ENCODE measurements at regions not wholly inside any gene's neighbourhood (a gene's known extent, or its start where the extent isn't known, plus 50 kb on each side); places are given as distances from the start of the nearest gene placed in this dataset.

- WGBS (ENCODE audit: insufficient coverage, insufficient read length), result no CpG with 5 or more reads among the region's 4 CpGs
- H3K27me3 ChIP-seq (ENCODE audit: control insufficient read depth, insufficient read depth, low read length), result no peaks in the 10 kb centered on the region
- DNase-seq (ENCODE audit: low read depth, low spot score), result no peak
These were observed 77.4 kb upstream of the SULF2 start for GRCh38 chr20:47862574-47863240.

DNA sequence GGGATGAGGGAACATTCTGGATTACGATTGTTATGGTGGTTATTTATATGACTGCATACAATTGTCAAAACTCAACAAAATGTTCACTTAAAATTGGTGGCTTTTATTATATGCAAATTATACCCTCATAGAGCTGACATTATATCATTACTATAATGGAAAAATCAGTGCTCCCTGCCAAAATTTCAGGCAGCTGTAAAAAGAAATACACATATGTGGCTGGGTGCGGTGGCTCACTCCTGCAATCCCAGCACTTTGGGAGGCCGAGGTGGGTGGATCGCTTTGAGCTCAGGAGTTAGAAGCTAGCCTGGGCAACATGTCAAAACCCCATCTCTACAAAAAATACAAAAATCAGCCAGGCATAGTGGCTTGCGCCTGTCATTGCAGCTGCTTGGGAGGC, 75.8 kb upstream of the SULF2 start:
- Histone ChIP-seq H3K4me1 (ENCODE audit: control insufficient read depth, insufficient read depth, low read length) (no peaks in the 10 kb centered on the region), H3K9me3 (ENCODE audit: control insufficient read depth, insufficient read depth, low read length) (no peaks in the 10 kb centered on the region), H3K27me3 (ENCODE audit: control insufficient read depth, insufficient read depth, low read length) (no peaks in the 10 kb centered on the region), H3K27ac (ENCODE audit: low read length) (no peak overlapping the region), H3K36me3 (ENCODE audit: control insufficient read depth, insufficient read depth, low read length) (no peaks in the 10 kb centered on the region), H3K4me3 (ENCODE audit: low read length) (no peak overlapping the region)
- no CpG with 5 or more reads among the region's 5 CpGs for WGBS (ENCODE audit: insufficient coverage, insufficient read length)
- no peak for DNase-seq (ENCODE audit: low read depth, low spot score)

More at GRCh38 chr20:47862574-47863240, 77.4 kb upstream of the SULF2 start:
- H3K9me3 ChIP-seq (ENCODE audit: control insufficient read depth, insufficient read depth, low read length), result no peaks in the 10 kb centered on the region
- no peak overlapping the region for H3K4me3 ChIP-seq (ENCODE audit: low read length)
- H3K36me3 ChIP-seq (ENCODE audit: control insufficient read depth, insufficient read depth, low read length), result no peaks in the 10 kb centered on the region
- no peak overlapping the region for H3K27ac ChIP-seq (ENCODE audit: low read length)
- no peaks in the 10 kb centered on the region for H3K4me1 ChIP-seq (ENCODE audit: control insufficient read depth, insufficient read depth, low read length)

DNA sequence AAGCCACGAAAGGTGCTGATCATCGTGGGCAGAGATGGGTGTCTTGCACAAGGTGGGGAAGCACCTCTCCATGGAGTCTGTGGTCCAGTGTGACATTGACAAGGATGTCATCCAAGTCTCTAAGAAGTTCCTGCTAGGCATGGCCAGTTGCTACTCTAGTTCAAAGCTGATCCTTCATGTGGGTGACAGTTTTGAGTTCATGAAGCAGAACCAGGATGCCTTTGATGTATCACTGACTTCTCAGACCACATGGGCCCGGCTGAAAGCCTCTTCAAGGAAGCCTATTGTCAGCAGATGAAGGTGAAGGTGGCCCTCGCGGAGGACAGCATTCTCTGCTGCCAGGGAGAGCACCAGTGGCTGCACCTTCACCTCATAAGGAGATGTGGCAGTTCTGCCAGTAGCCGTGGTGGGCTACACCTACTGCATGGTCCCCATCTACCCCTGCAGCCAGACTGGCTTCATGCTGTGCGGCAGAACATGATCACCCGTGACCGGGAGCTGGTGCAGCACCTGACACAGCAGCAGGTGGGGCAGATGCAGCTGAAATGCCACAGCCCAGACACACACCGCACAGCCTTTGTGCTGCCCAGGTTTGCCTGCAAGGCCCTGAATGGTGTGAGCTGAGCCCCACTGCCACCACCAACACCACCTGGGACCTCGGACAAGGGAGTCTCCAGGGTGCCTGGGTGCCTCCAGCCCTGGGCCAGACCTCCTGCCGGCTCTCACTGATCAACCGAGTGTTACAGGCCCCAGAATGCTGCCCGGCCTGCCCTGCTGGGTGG, 75.0 kb upstream of the SULF2 start:
- H3K27ac ChIP-seq (ENCODE audit: low read length), result no peak overlapping the region
- H3K9me3 ChIP-seq (ENCODE audit: control insufficient read depth, insufficient read depth, low read length), result no peaks in the 10 kb centered on the region
- H3K4me1 ChIP-seq (ENCODE audit: control insufficient read depth, insufficient read depth, low read length), result no peaks in the 10 kb centered on the region
- no CpG with 5 or more reads among the region's 14 CpGs for WGBS (ENCODE audit: insufficient coverage, insufficient read length)
- H3K4me3 ChIP-seq (ENCODE audit: low read length), result no peak overlapping the region
- no peak for DNase-seq (ENCODE audit: low read depth, low spot score)
- H3K27me3 ChIP-seq (ENCODE audit: control insufficient read depth, insufficient read depth, low read length), result no peaks in the 10 kb centered on the region
- no peaks in the 10 kb centered on the region for H3K36me3 ChIP-seq (ENCODE audit: control insufficient read depth, insufficient read depth, low read length)

- Histone ChIP-seq H3K4me3 (ENCODE audit: low read length) (no peak overlapping the region), H3K36me3 (ENCODE audit: control insufficient read depth, insufficient read depth, low read length) (no peaks in the 10 kb centered on the region), H3K27me3 (ENCODE audit: control insufficient read depth, insufficient read depth, low read length) (no peaks in the 10 kb centered on the region), H3K9me3 (ENCODE audit: control insufficient read depth, insufficient read depth, low read length) (no peaks in the 10 kb centered on the region), H3K4me1 (ENCODE audit: control insufficient read depth, insufficient read depth, low read length) (no peaks in the 10 kb centered on the region), H3K27ac (ENCODE audit: low read length) (no peak overlapping the region)
- DNase-seq (ENCODE audit: low read depth, low spot score), result no peak
- no CpG with 5 or more reads among the region's 6 CpGs for WGBS (ENCODE audit: insufficient coverage, insufficient read length)
These were observed 74.0 kb upstream of the SULF2 start for GRCh38 chr20:47859278-47859677.

- Histone ChIP-seq H3K36me3 (ENCODE audit: control insufficient read depth, insufficient read depth, low read length) (no peaks in the 10 kb centered on the region), H3K27ac (ENCODE audit: low read length) (no peak overlapping the region), H3K27me3 (ENCODE audit: control insufficient read depth, insufficient read depth, low read length) (no peaks in the 10 kb centered on the region), H3K9me3 (ENCODE audit: control insufficient read depth, insufficient read depth, low read length) (no peaks in the 10 kb centered on the region), H3K4me1 (ENCODE audit: control insufficient read depth, insufficient read depth, low read length) (no peaks in the 10 kb centered on the region), H3K4me3 (ENCODE audit: low read length) (no peak overlapping the region)
- no CpG with 5 or more reads among the region's 17 CpGs for WGBS (ENCODE audit: insufficient coverage, insufficient read length)
- no peak for DNase-seq (ENCODE audit: low read depth, low spot score)
These were observed 72.5 kb upstream of the SULF2 start for GRCh38 chr20:47857569-47858464.

DNA sequence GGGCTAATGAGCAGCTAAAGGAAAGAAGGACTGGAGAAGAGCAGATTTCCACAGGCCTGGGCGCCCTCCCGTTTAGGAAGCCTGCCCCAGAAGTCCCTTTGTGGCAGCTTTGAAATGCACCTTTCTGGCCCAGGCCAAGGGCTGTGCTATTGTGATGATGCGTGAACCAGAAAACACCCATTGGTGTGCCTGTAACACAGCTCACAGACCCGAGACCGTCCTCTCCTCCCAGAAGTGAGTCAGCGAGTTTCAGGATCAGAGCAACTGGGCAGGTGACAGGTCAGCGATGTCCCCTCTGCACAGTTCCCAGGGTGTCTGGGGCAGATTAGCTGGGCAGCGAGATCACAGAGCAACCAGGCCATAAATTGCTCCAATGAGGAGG, 71.9 kb upstream of the SULF2 start:
- H3K4me1 ChIP-seq (ENCODE audit: control insufficient read depth, insufficient read depth, low read length), result no peaks in the 10 kb centered on the region
- H3K9me3 ChIP-seq (ENCODE audit: control insufficient read depth, insufficient read depth, low read length), result no peaks in the 10 kb centered on the region
- DNase-seq (ENCODE audit: low read depth, low spot score), result no peak
- H3K36me3 ChIP-seq (ENCODE audit: control insufficient read depth, insufficient read depth, low read length), result no peaks in the 10 kb centered on the region
- no peak overlapping the region for H3K4me3 ChIP-seq (ENCODE audit: low read length)
- H3K27ac ChIP-seq (ENCODE audit: low read length), result no peak overlapping the region
- WGBS (ENCODE audit: insufficient coverage, insufficient read length), result no CpG with 5 or more reads among the region's 8 CpGs
- no peaks in the 10 kb centered on the region for H3K27me3 ChIP-seq (ENCODE audit: control insufficient read depth, insufficient read depth, low read length)

GRCh38 chr20:47855799-47856198, 70.5 kb upstream of the SULF2 start:
- no peak for DNase-seq (ENCODE audit: low read depth, low spot score)
- Histone ChIP-seq H3K36me3 (ENCODE audit: control insufficient read depth, insufficient read depth, low read length) (no peaks in the 10 kb centered on the region), H3K4me1 (ENCODE audit: control insufficient read depth, insufficient read depth, low read length) (no peaks in the 10 kb centered on the region), H3K4me3 (ENCODE audit: low read length) (no peak overlapping the region), H3K27ac (ENCODE audit: low read length) (no peak overlapping the region), H3K9me3 (ENCODE audit: control insufficient read depth, insufficient read depth, low read length) (no peaks in the 10 kb centered on the region), H3K27me3 (ENCODE audit: control insufficient read depth, insufficient read depth, low read length) (no peaks in the 10 kb centered on the region)
- WGBS (ENCODE audit: insufficient coverage, insufficient read length), result no CpG with 5 or more reads among the region's 4 CpGs

DNA sequence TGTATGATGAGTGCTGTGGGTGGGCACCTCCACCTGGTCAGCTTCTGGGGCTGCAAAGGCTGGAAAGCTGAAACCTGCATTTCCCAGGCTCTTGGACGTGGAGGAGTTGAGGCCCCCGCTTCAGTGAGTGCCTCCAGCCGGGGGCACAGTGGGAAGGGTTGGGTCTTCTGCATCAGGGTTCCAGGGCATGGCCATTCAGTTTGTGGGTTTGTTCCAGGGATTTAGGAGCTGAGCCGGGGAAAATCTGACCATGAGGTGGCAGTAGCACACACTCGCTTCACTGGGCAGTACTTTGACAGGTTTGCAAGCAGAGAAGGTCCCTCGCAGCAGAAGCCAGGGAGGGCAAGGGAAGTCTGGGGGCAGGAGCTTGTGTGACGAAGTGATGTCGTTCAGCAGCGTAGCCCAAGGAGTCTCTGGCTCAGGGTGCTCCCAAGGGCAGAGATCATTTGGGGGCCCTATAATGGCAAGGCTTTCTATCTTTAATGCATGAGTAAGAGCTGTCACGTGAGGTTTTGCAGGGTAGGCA, 69.5 kb upstream of the SULF2 start:
- H3K27ac ChIP-seq (ENCODE audit: low read length), result no peak overlapping the region
- no peaks in the 10 kb centered on the region for H3K4me1 ChIP-seq (ENCODE audit: control insufficient read depth, insufficient read depth, low read length)
- no peak overlapping the region for H3K4me3 ChIP-seq (ENCODE audit: low read length)
- no peaks in the 10 kb centered on the region for H3K36me3 ChIP-seq (ENCODE audit: control insufficient read depth, insufficient read depth, low read length)
- no peaks in the 10 kb centered on the region for H3K9me3 ChIP-seq (ENCODE audit: control insufficient read depth, insufficient read depth, low read length)
- H3K27me3 ChIP-seq (ENCODE audit: control insufficient read depth, insufficient read depth, low read length), result no peaks in the 10 kb centered on the region
- DNase-seq (ENCODE audit: low read depth, low spot score), result peak; percentile 70
- WGBS (ENCODE audit: insufficient coverage, insufficient read length), result no CpG with 5 or more reads among the region's 10 CpGs

- no CpG with 5 or more reads among the region's 7 CpGs for WGBS (ENCODE audit: insufficient coverage, insufficient read length)
- H3K9me3 ChIP-seq (ENCODE audit: control insufficient read depth, insufficient read depth, low read length), result no peaks in the 10 kb centered on the region
These were observed 66.5 kb upstream of the SULF2 start for GRCh38 chr20:47851774-47852173.

DNA sequence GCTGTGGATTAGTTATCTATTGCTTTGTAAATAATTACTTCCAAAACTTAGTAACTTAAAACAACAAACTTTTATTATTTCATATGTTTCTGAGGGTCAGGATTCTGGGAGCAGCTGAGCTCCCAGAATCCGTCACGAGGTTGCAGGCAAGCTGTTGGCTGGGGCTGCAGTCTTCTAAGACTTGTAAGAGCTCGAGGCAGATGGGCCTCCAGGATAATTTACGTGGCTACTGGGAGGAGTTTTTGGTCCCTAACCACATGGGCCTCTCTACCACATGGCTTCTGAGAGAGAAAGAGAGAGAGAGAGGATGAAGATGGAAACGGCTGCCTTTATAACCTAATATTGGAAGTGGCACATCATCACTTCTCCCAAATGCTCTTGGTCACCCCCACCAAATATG, 64.9 kb upstream of the SULF2 start:
- H3K4me3 ChIP-seq (ENCODE audit: low read length), result no peak overlapping the region
- no peak overlapping the region for H3K27ac ChIP-seq (ENCODE audit: low read length)
- H3K9me3 ChIP-seq (ENCODE audit: control insufficient read depth, insufficient read depth, low read length), result no peaks in the 10 kb centered on the region
- DNase-seq (ENCODE audit: low read depth, low spot score), result no peak
- no CpG with 5 or more reads among the region's 5 CpGs for WGBS (ENCODE audit: insufficient coverage, insufficient read length)
- no peaks in the 10 kb centered on the region for H3K36me3 ChIP-seq (ENCODE audit: control insufficient read depth, insufficient read depth, low read length)
- no peaks in the 10 kb centered on the region for H3K4me1 ChIP-seq (ENCODE audit: control insufficient read depth, insufficient read depth, low read length)
- no peaks in the 10 kb centered on the region for H3K27me3 ChIP-seq (ENCODE audit: control insufficient read depth, insufficient read depth, low read length)

More at GRCh38 chr20:47851774-47852173, 66.5 kb upstream of the SULF2 start:
- Histone ChIP-seq H3K4me3 (ENCODE audit: low read length) (no peak overlapping the region), H3K27me3 (ENCODE audit: control insufficient read depth, insufficient read depth, low read length) (no peaks in the 10 kb centered on the region), H3K4me1 (ENCODE audit: control insufficient read depth, insufficient read depth, low read length) (no peaks in the 10 kb centered on the region), H3K27ac (ENCODE audit: low read length) (no peak overlapping the region), H3K36me3 (ENCODE audit: control insufficient read depth, insufficient read depth, low read length) (no peaks in the 10 kb centered on the region)
- DNase-seq (ENCODE audit: low read depth, low spot score), result no peak
